ENCODE measurements at regions not wholly inside any gene's neighbourhood (a gene's known extent, or its start where the extent isn't known, plus 50 kb on each side); places are given as distances from the start of the nearest gene placed in this dataset.

DNA sequence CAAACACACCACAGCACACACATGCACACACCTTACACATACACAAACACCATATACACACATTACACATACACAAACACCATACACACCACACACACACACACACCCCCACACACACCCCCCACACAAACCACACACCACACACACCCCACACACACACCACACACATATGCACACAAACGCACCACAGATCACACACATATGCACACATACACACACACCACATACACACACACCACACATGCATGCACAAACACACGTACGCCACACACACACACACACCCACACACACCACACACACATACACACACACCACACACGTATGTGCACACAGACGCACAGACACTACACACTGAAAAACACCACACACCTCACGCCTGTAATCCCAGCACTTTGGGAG is 166.0 kb downstream of the AHSP start:
- TF ChIP-seq, protein P1, sequence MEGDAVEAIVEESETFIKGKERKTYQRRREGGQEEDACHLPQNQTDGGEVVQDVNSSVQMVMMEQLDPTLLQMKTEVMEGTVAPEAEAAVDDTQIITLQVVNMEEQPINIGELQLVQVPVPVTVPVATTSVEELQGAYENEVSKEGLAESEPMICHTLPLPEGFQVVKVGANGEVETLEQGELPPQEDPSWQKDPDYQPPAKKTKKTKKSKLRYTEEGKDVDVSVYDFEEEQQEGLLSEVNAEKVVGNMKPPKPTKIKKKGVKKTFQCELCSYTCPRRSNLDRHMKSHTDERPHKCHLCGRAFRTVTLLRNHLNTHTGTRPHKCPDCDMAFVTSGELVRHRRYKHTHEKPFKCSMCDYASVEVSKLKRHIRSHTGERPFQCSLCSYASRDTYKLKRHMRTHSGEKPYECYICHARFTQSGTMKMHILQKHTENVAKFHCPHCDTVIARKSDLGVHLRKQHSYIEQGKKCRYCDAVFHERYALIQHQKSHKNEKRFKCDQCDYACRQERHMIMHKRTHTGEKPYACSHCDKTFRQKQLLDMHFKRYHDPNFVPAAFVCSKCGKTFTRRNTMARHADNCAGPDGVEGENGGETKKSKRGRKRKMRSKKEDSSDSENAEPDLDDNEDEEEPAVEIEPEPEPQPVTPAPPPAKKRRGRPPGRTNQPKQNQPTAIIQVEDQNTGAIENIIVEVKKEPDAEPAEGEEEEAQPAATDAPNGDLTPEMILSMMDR (IDR thresholded peaks at IDR 0.05; ENCODE audit: unreplicated experiment) = no peak
- no peak overlapping the region for H3K4me3 Mint-ChIP-seq (ENCODE audit: low read depth, unreplicated experiment)
- no peaks in the 10 kb centered on the region for H3K36me3 Mint-ChIP-seq (ENCODE audit: insufficient read depth, unreplicated experiment)
- peaks cover 5% of the 10 kb centered on the region for H3K9me3 Mint-ChIP-seq (ENCODE audit: low read depth, unreplicated experiment)
- no peaks in the 10 kb centered on the region for H3K4me1 Mint-ChIP-seq (ENCODE audit: low read depth, unreplicated experiment)
- BruUV-seq (replicated peaks) = no TSS peak
- DNase-seq = no peak
- no peaks in the 10 kb centered on the region for H3K27me3 Mint-ChIP-seq (ENCODE audit: unreplicated experiment)
- H3K27ac Mint-ChIP-seq (ENCODE audit: unreplicated experiment) = no peak overlapping the region
- intact Hi-C loops (cut with micrococcal nuclease; ENCODE audit: unreplicated experiment) = loop anchor here (10.0 kb wide), 1 partner anchor 239 kb away; the partner anchor contains the start of gene ARMC5
- CTCF ChIA-PET = no interaction called here

DNA sequence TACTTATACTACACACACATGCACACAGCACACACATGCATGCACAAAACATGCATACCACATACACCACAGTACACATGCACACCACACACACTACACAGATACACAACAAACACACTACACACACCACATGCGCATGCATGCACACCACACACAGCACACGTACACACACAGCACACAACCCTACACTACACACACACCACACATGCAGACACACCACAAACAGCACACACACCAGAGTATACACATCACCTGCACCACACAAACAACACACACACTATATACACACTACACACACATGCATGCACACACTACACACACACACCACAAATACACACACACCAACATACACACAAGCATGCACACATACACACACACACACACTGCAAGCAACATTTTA is 166.8 kb downstream of the AHSP start:
- BruUV-seq (replicated peaks) = no TSS peak
- CTCF ChIA-PET = no interaction called here
- TF ChIP-seq, protein P1 (IDR thresholded peaks at IDR 0.05; ENCODE audit: unreplicated experiment) = no peak
- intact Hi-C loops (cut with micrococcal nuclease; ENCODE audit: unreplicated experiment) = loop anchor here (10.0 kb wide), 1 partner anchor 240 kb away; the partner anchor contains the start of gene ARMC5
- Mint-ChIP-seq H3K4me1 (ENCODE audit: low read depth, unreplicated experiment) (no peaks in the 10 kb centered on the region), H3K9me3 (ENCODE audit: low read depth, unreplicated experiment) (peaks cover 5% of the 10 kb centered on the region), H3K4me3 (ENCODE audit: low read depth, unreplicated experiment) (no peak overlapping the region), H3K27ac (ENCODE audit: unreplicated experiment) (no peak overlapping the region), H3K36me3 (ENCODE audit: insufficient read depth, unreplicated experiment) (no peaks in the 10 kb centered on the region), H3K27me3 (ENCODE audit: unreplicated experiment) (no peaks in the 10 kb centered on the region)
- DNase-seq = no peak

DNA sequence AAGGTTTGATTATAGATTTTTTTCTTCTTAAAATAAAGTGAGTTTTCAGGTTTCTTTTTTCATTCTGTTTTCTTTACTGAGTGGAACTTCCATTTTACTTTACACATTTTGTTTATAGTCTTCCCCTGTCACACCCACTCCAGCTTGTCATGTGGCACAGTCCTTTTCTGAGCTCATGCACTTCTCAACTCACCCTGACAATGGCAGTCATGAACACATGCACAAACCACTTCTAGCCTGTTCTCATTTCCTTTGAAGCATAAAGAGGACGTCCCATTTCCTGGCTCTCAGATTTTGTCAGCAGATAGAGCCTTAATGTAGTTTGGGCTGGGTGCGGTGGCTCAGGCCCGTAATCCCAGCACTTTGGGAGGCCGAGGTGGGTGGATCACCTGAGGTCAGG is 168.0 kb downstream of the AHSP start:
- Mint-ChIP-seq H3K9me3 (ENCODE audit: low read depth, unreplicated experiment) (no peaks in the 10 kb centered on the region), H3K36me3 (ENCODE audit: insufficient read depth, unreplicated experiment) (peaks cover 5% of the 10 kb centered on the region), H3K4me3 (ENCODE audit: low read depth, unreplicated experiment) (no peak overlapping the region), H3K27me3 (ENCODE audit: unreplicated experiment) (no peaks in the 10 kb centered on the region), H3K4me1 (ENCODE audit: low read depth, unreplicated experiment) (no peaks in the 10 kb centered on the region), H3K27ac (ENCODE audit: unreplicated experiment) (no peak overlapping the region)
- intact Hi-C loops (cut with micrococcal nuclease; ENCODE audit: unreplicated experiment) = loop anchor here (5.0 to 10.0 kb wide), 2 partner anchors 188 to 241 kb away; partner anchors contain the start of genes ARMC5 and RUSF1
- TF ChIP-seq, protein P1 (IDR thresholded peaks at IDR 0.05; ENCODE audit: unreplicated experiment) = no peak
- CTCF ChIA-PET = no interaction called here
- no TSS peak for BruUV-seq (replicated peaks)
- no peak for DNase-seq

DNA sequence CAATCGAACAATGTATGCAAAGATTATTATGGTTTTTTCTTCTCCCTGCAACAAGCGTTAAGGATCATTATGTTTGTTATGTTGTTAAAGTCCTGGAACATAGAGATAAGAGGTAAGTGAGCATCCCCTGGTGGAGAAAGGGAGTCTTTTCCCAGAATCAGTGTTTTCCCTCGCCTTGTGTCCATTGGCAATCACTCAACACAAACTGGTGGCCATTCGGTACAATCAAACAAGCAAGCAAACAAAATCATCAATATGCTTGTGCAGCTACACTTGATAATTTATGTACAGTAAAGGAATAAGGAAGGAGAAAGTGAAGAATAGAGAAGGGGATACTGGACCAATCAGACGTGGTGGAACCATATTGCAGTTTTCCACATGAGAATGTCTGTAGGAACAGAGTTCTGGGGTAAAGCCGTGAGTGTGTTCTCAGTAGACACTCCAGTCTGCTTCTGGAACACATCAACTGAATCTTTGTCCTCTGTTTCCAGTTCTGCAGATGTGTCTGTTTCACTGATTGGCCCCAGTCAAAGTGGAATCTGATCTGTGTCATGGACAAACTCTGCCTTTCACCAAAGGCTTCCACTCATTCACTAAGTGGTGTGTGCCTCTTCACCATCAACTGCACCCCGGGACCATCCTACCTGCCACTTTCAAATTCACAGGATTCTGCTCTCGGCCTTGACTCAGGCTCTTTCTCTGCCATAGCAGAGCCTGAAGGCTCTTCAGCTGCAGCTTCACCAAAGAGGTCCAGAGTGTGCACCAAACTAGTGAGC is 169.5 kb downstream of the AHSP start:
- no peaks in the 10 kb centered on the region for H3K27me3 Mint-ChIP-seq (ENCODE audit: unreplicated experiment)
- H3K9me3 Mint-ChIP-seq (ENCODE audit: low read depth, unreplicated experiment) = peaks cover under 1% of the 10 kb centered on the region
- no peak overlapping the region for H3K27ac Mint-ChIP-seq (ENCODE audit: unreplicated experiment)
- CTCF ChIA-PET = no interaction called here
- peaks cover 11% of the 10 kb centered on the region for H3K4me1 Mint-ChIP-seq (ENCODE audit: low read depth, unreplicated experiment)
- BruUV-seq (replicated peaks) = no TSS peak
- intact Hi-C loops (cut with micrococcal nuclease; ENCODE audit: unreplicated experiment) = loop anchor here (5.0 to 10.0 kb wide), 2 partner anchors 190 to 242 kb away; partner anchors contain the start of genes ARMC5 and RUSF1
- H3K4me3 Mint-ChIP-seq (ENCODE audit: low read depth, unreplicated experiment) = no peak overlapping the region
- no peak for DNase-seq
- peaks cover 16% of the 10 kb centered on the region for H3K36me3 Mint-ChIP-seq (ENCODE audit: insufficient read depth, unreplicated experiment)
- TF ChIP-seq, protein P1 (IDR thresholded peaks at IDR 0.05; ENCODE audit: unreplicated experiment) = peak; percentile 27
